IMR-90 (cell line): ENCODE measurements at regions not wholly inside any gene's neighbourhood (a gene's known extent, or its start where the extent isn't known, plus 50 kb on each side); places are given as distances from the start of the nearest gene placed in this dataset.

Experiments
- ATAC-seq: fragments of 200-7000 bp; cut with Tn5 transposase; 2 replicates; pipeline ENCODE4 v1.9.1; 2020; ENCODE audit warnings: low read depth, mild to moderate bottlenecking, moderate library complexity
- BruUV-seq: library from RNA; stranded (reverse); fragments of 400-500 nt; replicated peaks from 2 replicates; lab custom pipeline; 2021; lab: Mats Ljungman, UMichigan
- CTCF ChIA-PET: fragments of 300-600 bp; formaldehyde crosslinking; extraction: SDS; loops from one replicate; lab custom pipeline; 2021; ENCODE audit warnings: antibody characterized with exemption; lab: Yijun Ruan, JAX
- POLR2A ChIA-PET: fragments of 300-600 bp; sonication (Branson Sonifier 250); formaldehyde crosslinking; loops from one replicate; lab custom pipeline; 2022; ENCODE audit warnings: antibody characterized with exemption; ENCODE audit not compliant: unreplicated experiment; lab: Charles Lee
- DNase-seq: peaks from one replicate; pipeline ENCODE4 v3.0.0; 2013
- H2AFZ ChIP-seq: replicated peaks from 2 replicates; pipeline ENCODE3; 2013; ENCODE audit warnings: low read length, mild to moderate bottlenecking; ENCODE audit not compliant: poor library complexity
- H2AK5ac ChIP-seq: 2 replicates; pipeline ENCODE4 v1.6.1; 2013; ENCODE audit warnings: low read depth, low read length, inconsistent platforms
- H2AK9ac ChIP-seq: replicated peaks from 2 replicates; pipeline ENCODE3; 2013; ENCODE audit warnings: mild to moderate bottlenecking, low read depth, low read length, moderate library complexity; ENCODE audit not compliant: poor library complexity
- H2BK120ac ChIP-seq: 2 replicates; pipeline ENCODE4 v1.6.1; 2013; ENCODE audit warnings: low read depth, low read length, inconsistent platforms
- H2BK15ac ChIP-seq: 3 replicates; pipeline ENCODE4 v1.6.1; 2013; ENCODE audit warnings: low read depth, low read length, inconsistent platforms
- H2BK20ac ChIP-seq: 2 replicates; pipeline ENCODE4 v1.6.1; 2013; ENCODE audit warnings: low read depth, mild to moderate bottlenecking, inconsistent platforms, low read length, moderate library complexity
- H2BK5ac ChIP-seq: 2 replicates; pipeline ENCODE4 v1.6.1; 2013; ENCODE audit warnings: mild to moderate bottlenecking, low read depth, low read length, inconsistent platforms; ENCODE audit not compliant: poor library complexity, severe bottlenecking
- H3K14ac ChIP-seq: replicated peaks from 2 replicates; pipeline ENCODE4 v1.6.1; 2013; ENCODE audit warnings: low read depth, low read length, inconsistent platforms
- H3K18ac ChIP-seq: 2 replicates; pipeline ENCODE4 v1.6.1; 2013; ENCODE audit warnings: low read depth, low read length, control low read depth
- H3K23ac ChIP-seq: 2 replicates; pipeline ENCODE4 v1.6.1; 2013; ENCODE audit warnings: low read depth, low read length, inconsistent platforms
- H3K27ac ChIP-seq: 2 replicates; pipeline ENCODE4 v1.5.1; 2013; ENCODE audit warnings: mild to moderate bottlenecking, control low read depth, low read length; ENCODE audit not compliant: insufficient read depth
- H3K27me3 ChIP-seq: 2 replicates; pipeline ENCODE4 v1.6.1; 2013; ENCODE audit warnings: low read length; ENCODE audit not compliant: control insufficient read depth, insufficient read depth
- H3K36me3 ChIP-seq: 2 replicates; pipeline ENCODE4 v1.6.1; 2013; ENCODE audit warnings: low read length, mixed read lengths; ENCODE audit not compliant: control insufficient read depth, insufficient read depth
- H3K4ac ChIP-seq: 2 replicates; pipeline ENCODE4 v1.6.1; 2013; ENCODE audit warnings: low read depth, low read length, inconsistent platforms
- H3K4me1 ChIP-seq: 2 replicates; pipeline ENCODE4 v1.6.1; 2013; ENCODE audit warnings: low read length, mixed read lengths; ENCODE audit not compliant: control insufficient read depth, insufficient read depth
- H3K4me2 ChIP-seq: 2 replicates; pipeline ENCODE4 v1.6.1; 2013; ENCODE audit warnings: low read depth, mild to moderate bottlenecking, control low read depth, low read length, moderate library complexity
- H3K4me3 ChIP-seq: 2 replicates; pipeline ENCODE4 v1.5.1; 2013; ENCODE audit warnings: low read depth, mild to moderate bottlenecking, control low read depth, low read length, moderate library complexity; ENCODE audit not compliant: insufficient read depth
- H3K56ac ChIP-seq: 2 replicates; pipeline ENCODE4 v1.6.1; 2013; ENCODE audit warnings: low read length, inconsistent platforms; ENCODE audit not compliant: insufficient read depth; ENCODE audit errors: extremely low read depth
- H3K79me1 ChIP-seq, 2 experiments: 2 replicates each; pipeline ENCODE4 v1.6.1; 2013; ENCODE audit warnings: low read length in 2 of 2, inconsistent platforms in 1 of 2, low read depth in 1 of 2
- H3K9ac ChIP-seq: 2 replicates; pipeline ENCODE4 v1.6.1; 2013; ENCODE audit warnings: low read depth, low read length, control low read depth
- H3K9me1 ChIP-seq: 2 replicates; pipeline ENCODE4 v1.6.1; 2013; ENCODE audit warnings: low read length, inconsistent platforms; ENCODE audit not compliant: insufficient read depth
- H3K9me3 ChIP-seq: 2 replicates; pipeline ENCODE4 v1.6.1; 2013; ENCODE audit warnings: low read length; ENCODE audit not compliant: control insufficient read depth, insufficient read depth
- H4K20me1 ChIP-seq: 2 replicates; pipeline ENCODE4 v1.6.1; 2013; ENCODE audit warnings: low read length, inconsistent platforms; ENCODE audit not compliant: insufficient read depth
- H4K5ac ChIP-seq: 2 replicates; pipeline ENCODE4 v1.6.1; 2013; ENCODE audit warnings: mild to moderate bottlenecking, low read depth, low read length, control low read depth
- H4K8ac ChIP-seq, 2 experiments: 2 replicates each; pipeline ENCODE4 v1.6.1; 2013; ENCODE audit warnings: low read depth in 2 of 2, low read length in 2 of 2, control low read depth in 1 of 2, inconsistent platforms in 1 of 2
- H4K91ac ChIP-seq: 2 replicates; pipeline ENCODE4 v1.6.1; 2013; ENCODE audit warnings: low read depth, low read length, inconsistent platforms; ENCODE audit not compliant: insufficient read depth
- MAFK ChIP-seq: IDR thresholded peaks from 2 replicates; pipeline ENCODE4 v1.6.1; 2012; ENCODE audit warnings: low read depth, low read length, improper control_type of control experiment
- MAZ ChIP-seq: IDR thresholded peaks from 2 replicates; pipeline ENCODE4 v1.6.1; 2012; ENCODE audit warnings: low read depth, mild to moderate bottlenecking, low read length, improper control_type of control experiment, moderate library complexity, borderline replicate concordance
- POLR2A ChIP-seq: IDR thresholded peaks from 2 replicates; pipeline ENCODE4 v1.6.1; 2012; ENCODE audit warnings: mild to moderate bottlenecking, low read depth, low read length
- WGBS, 2 experiments: methylation state at CpG; one replicate each; pipeline versions ENCODE4 v1.1.5 to v1.1.7; 2013; ENCODE audit warnings: missing lambda C conversion rate in 2 of 2; ENCODE audit not compliant: insufficient read length in 1 of 2; ENCODE audit errors: extremely low coverage in 2 of 2; 5-methylcytosine and 5-hydroxymethylcytosine counted together
- dilution Hi-C: fragments of 300-500 bp; cut with HindIII; formaldehyde crosslinking; loops from one replicate; pipeline ENCODE4 v1.14.3; 2018; ENCODE audit warnings: low sequenced_read_pairs; ENCODE audit not compliant: unreplicated experiment
- in situ Hi-C: fragments of 300-500 bp; cut with MboI; formaldehyde crosslinking; loops from 3 replicates; pipeline ENCODE4 v1.14.3; 2019; ENCODE audit warnings: low sequenced_read_pairs, inconsistent platforms, mixed read lengths
- intact Hi-C: fragments of 100-400 bp; cut with micrococcal nuclease; formaldehyde crosslinking; loops from 2 replicates; pipeline ENCODE4 v1.10.0; 2022
- TF ChIP-seq, protein P1 (sequence below): conservative IDR thresholded peaks from 2 replicates; pipeline ENCODE4 v1.5.1; 2012; ENCODE audit warnings: mild to moderate bottlenecking, low read depth, low read length, improper control_type of control experiment
- TF ChIP-seq, protein P2 (sequence below): fragments of 150-350 bp; IDR thresholded peaks from 2 replicates; pipeline ENCODE4 v1.6.1; 2017; ENCODE audit warnings: mild to moderate bottlenecking, antibody characterized with exemption, low read length, low read depth

DNA sequence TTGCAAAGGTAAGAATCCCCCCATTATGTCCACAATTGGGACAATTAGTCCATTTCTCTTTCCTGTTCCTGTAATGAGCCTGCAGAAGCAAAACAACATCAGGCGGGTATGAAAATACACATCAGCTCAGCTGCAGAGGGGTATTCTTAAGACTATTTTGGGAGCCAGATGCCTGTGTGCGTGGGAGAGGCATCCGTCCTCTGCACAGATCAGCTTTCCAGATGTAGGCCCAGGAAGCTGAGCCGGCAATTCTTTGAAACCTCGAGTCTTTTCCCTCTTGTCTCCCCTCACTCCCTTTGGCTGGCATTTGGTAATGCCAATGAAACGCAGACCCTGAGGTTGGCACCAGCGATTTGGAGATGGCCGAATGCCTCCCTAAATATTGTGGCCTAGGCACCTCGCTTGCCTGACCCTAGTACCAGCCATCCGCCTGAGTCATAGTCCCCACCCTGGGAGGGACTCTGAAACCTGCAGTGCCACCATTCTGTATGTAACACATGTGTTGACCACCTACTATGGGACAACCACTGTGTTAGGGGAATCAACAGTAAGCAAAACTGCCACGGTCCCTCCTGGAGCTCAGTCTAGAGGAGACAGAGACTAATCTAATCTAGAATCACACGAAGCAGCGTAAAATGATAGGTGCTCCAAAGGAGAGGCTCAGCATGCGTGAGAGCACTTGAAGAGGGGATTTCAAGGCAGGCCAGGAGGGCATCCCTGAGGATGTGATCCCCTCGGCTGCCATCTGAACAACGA, 603.0 kb downstream of the MATN1 start:
- CTCF ChIA-PET, result interaction anchor here (0.5 kb wide), 1 partner anchor 405 kb away, joined by 3 read pairs; no protein-coding TSS in a partner anchor

More for the DNA sequence above, 603.0 kb downstream of the MATN1 start:
- no peaks in the 10 kb centered on the region for H3K79me1 ChIP-seq
- dilution Hi-C loops, result no loop called here
- no peak overlapping the region for H3K4me2 ChIP-seq
- no peaks in the 10 kb centered on the region for H3K9me1 ChIP-seq
- no peak overlapping the region for H3K18ac ChIP-seq
- no peak overlapping the region for H2BK20ac ChIP-seq
- no peak overlapping the region for H3K23ac ChIP-seq
- intact Hi-C loops, result no loop called here
- 60% methylated on average over 10 of the region's 16 CpGs; no CpG with 5 or more reads in 1 of the 2 experiments for WGBS, 2 experiments
- H3K36me3 ChIP-seq, result no peaks in the 10 kb centered on the region
- TF ChIP-seq MAFK, result no peak
- no peak for TF ChIP-seq MAZ
- TF ChIP-seq, protein P1, sequence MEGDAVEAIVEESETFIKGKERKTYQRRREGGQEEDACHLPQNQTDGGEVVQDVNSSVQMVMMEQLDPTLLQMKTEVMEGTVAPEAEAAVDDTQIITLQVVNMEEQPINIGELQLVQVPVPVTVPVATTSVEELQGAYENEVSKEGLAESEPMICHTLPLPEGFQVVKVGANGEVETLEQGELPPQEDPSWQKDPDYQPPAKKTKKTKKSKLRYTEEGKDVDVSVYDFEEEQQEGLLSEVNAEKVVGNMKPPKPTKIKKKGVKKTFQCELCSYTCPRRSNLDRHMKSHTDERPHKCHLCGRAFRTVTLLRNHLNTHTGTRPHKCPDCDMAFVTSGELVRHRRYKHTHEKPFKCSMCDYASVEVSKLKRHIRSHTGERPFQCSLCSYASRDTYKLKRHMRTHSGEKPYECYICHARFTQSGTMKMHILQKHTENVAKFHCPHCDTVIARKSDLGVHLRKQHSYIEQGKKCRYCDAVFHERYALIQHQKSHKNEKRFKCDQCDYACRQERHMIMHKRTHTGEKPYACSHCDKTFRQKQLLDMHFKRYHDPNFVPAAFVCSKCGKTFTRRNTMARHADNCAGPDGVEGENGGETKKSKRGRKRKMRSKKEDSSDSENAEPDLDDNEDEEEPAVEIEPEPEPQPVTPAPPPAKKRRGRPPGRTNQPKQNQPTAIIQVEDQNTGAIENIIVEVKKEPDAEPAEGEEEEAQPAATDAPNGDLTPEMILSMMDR, result no peak
- TF ChIP-seq, protein P2, sequence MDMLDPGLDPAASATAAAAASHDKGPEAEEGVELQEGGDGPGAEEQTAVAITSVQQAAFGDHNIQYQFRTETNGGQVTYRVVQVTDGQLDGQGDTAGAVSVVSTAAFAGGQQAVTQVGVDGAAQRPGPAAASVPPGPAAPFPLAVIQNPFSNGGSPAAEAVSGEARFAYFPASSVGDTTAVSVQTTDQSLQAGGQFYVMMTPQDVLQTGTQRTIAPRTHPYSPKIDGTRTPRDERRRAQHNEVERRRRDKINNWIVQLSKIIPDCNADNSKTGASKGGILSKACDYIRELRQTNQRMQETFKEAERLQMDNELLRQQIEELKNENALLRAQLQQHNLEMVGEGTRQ, result no peak
- TF ChIP-seq POLR2A, result no peak
- POLR2A ChIA-PET, result no interaction called here
- no peak overlapping the region for H4K91ac ChIP-seq
- H2AFZ ChIP-seq, result no peak overlapping the region
- H3K27me3 ChIP-seq, result 0 out of 2 replicates have a peak, but pooled peaks cover 1% of the 10 kb centered on the region
- DNase-seq (no peak), ATAC-seq (no peak)
- no peak overlapping the region for H2AK9ac ChIP-seq
- H3K9me3 ChIP-seq, result no peaks in the 10 kb centered on the region
- H3K56ac ChIP-seq, result no peak overlapping the region
- no peak overlapping the region for H3K4ac ChIP-seq
- no peak overlapping the region for H4K8ac ChIP-seq
- no peak overlapping the region for H3K9ac ChIP-seq
- in situ Hi-C loops, result loop anchor here (25.0 kb wide), 1 partner anchor 608 kb away; no protein-coding TSS in a partner anchor
- H2BK15ac ChIP-seq, result no peak overlapping the region
- H3K27ac ChIP-seq, result no peak overlapping the region
- no TSS peak for BruUV-seq
- H3K14ac ChIP-seq, result no peak overlapping the region
- no peak overlapping the region for H2BK120ac ChIP-seq
- H3K4me3 ChIP-seq, result no peak overlapping the region
- no peaks in the 10 kb centered on the region for H3K4me1 ChIP-seq
- no peak overlapping the region for H2AK5ac ChIP-seq
- no peak overlapping the region for H4K5ac ChIP-seq
- H2BK5ac ChIP-seq, result no peak overlapping the region
- no peaks in the 10 kb centered on the region for H4K20me1 ChIP-seq
